ENCODE measurements at regions not wholly inside any gene's neighbourhood (a gene's known extent, or its start where the extent isn't known, plus 50 kb on each side); places are given as distances from the start of the nearest gene placed in this dataset.

GRCh38 chr2:187976986-187977333 is 314.7 kb upstream of the GULP1 start:
- ATAC-seq (ENCODE audit: low read depth) (no peak), DNase-seq (no peak)
- Mint-ChIP-seq H3K27me3 (no peaks in the 10 kb centered on the region), H3K9me3 (peaks cover 2% of the 10 kb centered on the region), H3K4me1 (no peaks in the 10 kb centered on the region), H3K4me3 (no peak overlapping the region), H3K36me3 (ENCODE audit: low read depth) (no peaks in the 10 kb centered on the region), H3K27ac (no peak overlapping the region)
- POLR2A ChIA-PET: no interaction called here
- intact Hi-C loops (cut with micrococcal nuclease): no loop called here
- CTCF ChIA-PET: no interaction called here
- TF ChIP-seq CTCF (IDR thresholded peaks at IDR 0.05): no peak

- ChIA-PET POLR2A (no interaction called here), CTCF (no interaction called here)
- intact Hi-C loops (cut with micrococcal nuclease): no loop called here
- no peaks in the 10 kb centered on the region for H3K27me3 Mint-ChIP-seq
- H3K27ac Mint-ChIP-seq: no peak overlapping the region
- H3K4me3 Mint-ChIP-seq: no peak overlapping the region
- no peak for TF ChIP-seq CTCF (IDR thresholded peaks at IDR 0.05)
- ATAC-seq (ENCODE audit: low read depth) (no peak), DNase-seq (no peak)
- peaks cover 2% of the 10 kb centered on the region for H3K9me3 Mint-ChIP-seq
- H3K4me1 Mint-ChIP-seq: peaks cover 2% of the 10 kb centered on the region
- no peaks in the 10 kb centered on the region for H3K36me3 Mint-ChIP-seq (ENCODE audit: low read depth)
These were observed 313.3 kb upstream of the GULP1 start for GRCh38 chr2:187978356-187978755.

- TF ChIP-seq CTCF (IDR thresholded peaks at IDR 0.05): no peak
- no peaks in the 10 kb centered on the region for H3K27me3 Mint-ChIP-seq
- ChIA-PET CTCF (no interaction called here), POLR2A (no interaction called here)
- H3K4me3 Mint-ChIP-seq: no peak overlapping the region
- H3K27ac Mint-ChIP-seq: no peak overlapping the region
- peaks cover 4% of the 10 kb centered on the region for H3K4me1 Mint-ChIP-seq
- peaks cover 2% of the 10 kb centered on the region for H3K9me3 Mint-ChIP-seq
- no peak for DNase-seq
- intact Hi-C loops (cut with micrococcal nuclease): no loop called here
- ATAC-seq (ENCODE audit: low read depth): no peak
- H3K36me3 Mint-ChIP-seq (ENCODE audit: low read depth): no peaks in the 10 kb centered on the region
These were observed 309.0 kb upstream of the GULP1 start for GRCh38 chr2:187982668-187983067.

- Mint-ChIP-seq H3K9me3 (no peaks in the 10 kb centered on the region), H3K36me3 (ENCODE audit: low read depth) (no peaks in the 10 kb centered on the region), H3K4me1 (peaks cover 8% of the 10 kb centered on the region), H3K4me3 (no peak overlapping the region), H3K27ac (no peak overlapping the region), H3K27me3 (no peaks in the 10 kb centered on the region)
- DNase-seq (no peak), ATAC-seq (ENCODE audit: low read depth) (no peak)
- POLR2A ChIA-PET: no interaction called here
- CTCF ChIA-PET: no interaction called here
- TF ChIP-seq CTCF (IDR thresholded peaks at IDR 0.05): no peak
- intact Hi-C loops (cut with micrococcal nuclease): no loop called here
These were observed 306.5 kb upstream of the GULP1 start for GRCh38 chr2:187985195-187985594.

DNA sequence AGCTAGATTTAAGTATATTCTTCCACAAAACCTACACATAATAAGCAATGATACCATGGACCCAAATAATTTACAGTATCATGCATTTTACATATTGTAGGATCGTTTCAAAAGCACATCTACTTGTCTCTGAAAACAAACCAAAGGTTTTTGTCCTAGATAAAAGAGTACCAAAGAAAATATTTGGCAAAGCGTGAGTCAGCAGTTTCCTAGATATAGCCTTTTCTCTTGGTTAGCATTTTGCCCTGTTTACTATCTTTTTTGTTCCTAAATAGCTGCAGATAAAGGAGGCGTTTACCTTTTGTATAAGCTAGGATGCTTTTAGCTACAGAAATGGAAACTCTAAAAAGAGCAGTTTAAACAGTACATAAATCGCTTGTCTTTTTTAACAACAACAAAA is 305.8 kb upstream of the GULP1 start:
- H3K36me3 Mint-ChIP-seq (ENCODE audit: low read depth): no peaks in the 10 kb centered on the region
- ATAC-seq (ENCODE audit: low read depth) (no peak), DNase-seq (no peak)
- TF ChIP-seq CTCF (IDR thresholded peaks at IDR 0.05): no peak
- H3K27ac Mint-ChIP-seq: no peak overlapping the region
- H3K4me1 Mint-ChIP-seq: peaks cover 8% of the 10 kb centered on the region
- no peaks in the 10 kb centered on the region for H3K27me3 Mint-ChIP-seq
- ChIA-PET CTCF (no interaction called here), POLR2A (no interaction called here)
- no peaks in the 10 kb centered on the region for H3K9me3 Mint-ChIP-seq
- intact Hi-C loops (cut with micrococcal nuclease): no loop called here
- H3K4me3 Mint-ChIP-seq: no peak overlapping the region
